ENCODE measurements at regions not wholly inside any gene's neighbourhood (a gene's known extent, or its start where the extent isn't known, plus 50 kb on each side); places are given as distances from the start of the nearest gene placed in this dataset.

DNA sequence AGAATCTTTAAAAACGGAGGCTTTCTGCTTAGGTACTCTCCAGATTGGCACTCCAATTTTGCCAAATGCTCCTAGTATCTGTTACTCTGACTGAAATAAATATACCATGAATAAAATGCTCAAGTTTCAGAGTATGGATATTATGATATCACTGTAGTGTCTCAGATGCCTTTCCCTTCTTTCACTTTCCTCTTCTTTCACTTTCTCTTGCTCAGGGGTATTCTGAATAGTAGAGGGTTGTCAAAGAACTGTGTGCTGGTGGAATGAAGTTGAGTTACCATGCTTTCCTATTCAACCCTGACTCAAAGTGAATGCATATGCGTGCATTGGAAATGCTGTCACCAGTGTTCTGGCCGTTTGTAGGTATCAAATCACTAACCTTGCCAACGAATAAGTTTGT lies 1015.2 kb upstream of the FANCL start:
- Histone ChIP-seq H3K9me3 (no peaks in the 10 kb centered on the region), H3K4me3 (ENCODE audit: low read depth, low read length) (no peak overlapping the region), H3K4me1 (no peaks in the 10 kb centered on the region), H3K36me3 (no peaks in the 10 kb centered on the region), H3K27me3 (no peaks in the 10 kb centered on the region)
- TF ChIP-seq, protein P1, sequence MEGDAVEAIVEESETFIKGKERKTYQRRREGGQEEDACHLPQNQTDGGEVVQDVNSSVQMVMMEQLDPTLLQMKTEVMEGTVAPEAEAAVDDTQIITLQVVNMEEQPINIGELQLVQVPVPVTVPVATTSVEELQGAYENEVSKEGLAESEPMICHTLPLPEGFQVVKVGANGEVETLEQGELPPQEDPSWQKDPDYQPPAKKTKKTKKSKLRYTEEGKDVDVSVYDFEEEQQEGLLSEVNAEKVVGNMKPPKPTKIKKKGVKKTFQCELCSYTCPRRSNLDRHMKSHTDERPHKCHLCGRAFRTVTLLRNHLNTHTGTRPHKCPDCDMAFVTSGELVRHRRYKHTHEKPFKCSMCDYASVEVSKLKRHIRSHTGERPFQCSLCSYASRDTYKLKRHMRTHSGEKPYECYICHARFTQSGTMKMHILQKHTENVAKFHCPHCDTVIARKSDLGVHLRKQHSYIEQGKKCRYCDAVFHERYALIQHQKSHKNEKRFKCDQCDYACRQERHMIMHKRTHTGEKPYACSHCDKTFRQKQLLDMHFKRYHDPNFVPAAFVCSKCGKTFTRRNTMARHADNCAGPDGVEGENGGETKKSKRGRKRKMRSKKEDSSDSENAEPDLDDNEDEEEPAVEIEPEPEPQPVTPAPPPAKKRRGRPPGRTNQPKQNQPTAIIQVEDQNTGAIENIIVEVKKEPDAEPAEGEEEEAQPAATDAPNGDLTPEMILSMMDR (IDR thresholded peaks at IDR 0.05; ENCODE audit: low read depth, low read length) = no peak
- DNase-seq = no peak

DNA sequence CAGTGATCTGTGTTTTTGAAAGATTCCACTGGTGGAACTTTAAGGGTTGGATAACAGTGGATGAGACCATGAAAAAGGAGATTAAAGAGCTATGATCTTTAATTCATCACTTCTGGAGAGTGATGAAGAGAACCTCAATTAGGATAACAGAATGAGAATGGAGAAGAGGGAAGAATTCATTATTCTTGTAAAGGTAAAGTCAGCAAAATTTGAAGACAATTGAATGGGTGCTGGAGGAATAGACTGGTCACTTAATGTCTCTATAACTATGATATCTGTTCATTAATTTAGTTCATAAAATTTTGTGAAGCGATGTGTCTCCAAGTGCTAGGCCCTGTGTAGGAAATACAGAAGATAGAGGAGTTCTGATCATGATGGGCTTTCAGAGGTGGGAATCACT lies 1013.2 kb upstream of the FANCL start:
- Histone ChIP-seq H3K36me3 (no peaks in the 10 kb centered on the region), H3K9me3 (no peaks in the 10 kb centered on the region), H3K4me3 (ENCODE audit: low read depth, low read length) (no peak overlapping the region), H3K27me3 (no peaks in the 10 kb centered on the region), H3K4me1 (no peaks in the 10 kb centered on the region)
- no peak for DNase-seq
- TF ChIP-seq, protein P1 (IDR thresholded peaks at IDR 0.05; ENCODE audit: low read depth, low read length) = no peak

DNA sequence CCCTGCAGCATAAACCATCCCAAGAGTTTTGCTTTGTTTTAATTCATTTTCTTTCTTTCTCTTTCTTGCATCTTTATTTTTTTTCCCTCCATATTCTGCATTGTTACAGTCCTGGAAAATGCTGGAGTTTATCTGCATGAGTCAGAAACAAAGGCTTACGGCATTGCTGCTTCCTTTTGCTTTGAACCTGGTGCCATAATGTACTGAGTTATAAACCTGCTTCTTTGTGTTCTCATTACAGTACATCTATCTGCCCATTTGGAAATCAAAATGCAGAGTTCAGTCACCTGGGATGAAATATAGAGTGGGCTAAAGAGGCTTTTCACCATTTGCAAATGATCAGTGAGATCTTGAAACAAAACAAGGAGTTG lies 1009.2 kb upstream of the FANCL start:
- TF ChIP-seq, protein P1 (IDR thresholded peaks at IDR 0.05; ENCODE audit: low read depth, low read length) = no peak
- Histone ChIP-seq H3K9me3 (no peaks in the 10 kb centered on the region), H3K4me1 (no peaks in the 10 kb centered on the region), H3K4me3 (ENCODE audit: low read depth, low read length) (no peak overlapping the region), H3K36me3 (no peaks in the 10 kb centered on the region), H3K27me3 (no peaks in the 10 kb centered on the region)
- DNase-seq = no peak

DNA sequence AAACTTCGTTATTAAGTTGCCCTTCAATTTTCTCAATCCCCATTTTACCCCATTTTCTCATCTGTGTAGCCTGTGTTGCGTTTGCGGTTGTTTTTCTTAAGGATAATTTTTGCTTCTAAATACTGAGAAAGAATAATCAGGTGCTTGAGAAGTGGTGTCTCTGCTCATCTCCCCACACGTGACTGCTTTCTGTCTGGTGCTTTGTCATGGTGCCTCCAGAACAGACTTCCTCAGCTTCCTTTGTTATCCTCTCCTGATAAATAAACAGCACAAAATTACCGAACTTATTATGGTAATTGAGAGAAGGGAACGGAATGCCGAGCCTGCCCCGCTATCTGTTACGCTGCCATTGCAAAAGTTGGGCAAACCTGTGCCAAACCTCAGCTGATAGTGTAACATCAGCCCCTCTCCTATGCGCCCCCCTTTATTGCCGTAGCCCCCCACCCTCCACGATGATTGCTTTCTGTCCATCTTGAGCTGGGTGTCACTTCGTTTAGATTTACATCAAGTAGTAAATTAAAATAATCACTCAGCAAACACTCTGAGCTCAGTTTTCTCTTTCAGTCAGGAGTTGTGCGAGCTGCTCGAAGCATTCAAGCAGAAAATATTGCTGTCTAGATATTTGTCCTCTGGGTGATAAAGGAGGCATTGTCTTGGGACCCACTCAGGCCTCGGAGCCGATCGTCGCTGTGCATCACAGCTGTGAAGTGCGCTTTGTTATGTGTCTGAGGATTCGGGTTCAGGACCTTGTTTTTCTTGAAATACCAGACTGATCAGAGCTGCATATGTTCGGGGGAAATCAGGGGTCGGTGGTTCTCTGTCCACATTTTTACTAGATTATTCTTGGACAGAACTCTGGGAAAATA lies 1008.5 kb upstream of the FANCL start:
- H3K4me1 ChIP-seq = no peaks in the 10 kb centered on the region
- H3K4me3 ChIP-seq (ENCODE audit: low read depth, low read length) = no peak overlapping the region
- no peaks in the 10 kb centered on the region for H3K27me3 ChIP-seq
- H3K9me3 ChIP-seq = no peaks in the 10 kb centered on the region
- TF ChIP-seq, protein P1 (IDR thresholded peaks at IDR 0.05; ENCODE audit: low read depth, low read length) = no peak
- no peak for DNase-seq
- no peaks in the 10 kb centered on the region for H3K36me3 ChIP-seq

DNA sequence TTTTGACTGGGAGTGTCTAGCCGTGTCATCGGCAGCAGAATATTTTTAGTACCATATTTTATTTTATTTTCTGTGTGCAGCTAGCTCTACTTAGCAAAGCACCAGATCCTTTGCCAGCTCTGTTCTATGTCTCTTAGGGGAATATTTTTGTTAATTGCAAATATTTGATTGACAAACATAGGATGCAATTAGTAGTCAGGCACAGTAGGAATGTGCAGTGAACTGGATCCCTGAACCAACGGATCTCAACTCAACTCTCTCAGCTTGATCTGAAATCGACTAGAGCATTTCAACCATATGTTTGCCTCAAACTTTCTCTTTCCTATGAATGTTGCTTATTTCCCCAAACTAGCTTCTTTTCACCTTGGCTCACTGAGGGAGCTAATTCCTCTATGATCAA lies 998.0 kb upstream of the FANCL start:
- DNase-seq = no peak
- H3K27me3 ChIP-seq = no peaks in the 10 kb centered on the region
- H3K9me3 ChIP-seq = no peaks in the 10 kb centered on the region
- no peaks in the 10 kb centered on the region for H3K36me3 ChIP-seq
- no peaks in the 10 kb centered on the region for H3K4me1 ChIP-seq
- TF ChIP-seq, protein P1 (IDR thresholded peaks at IDR 0.05; ENCODE audit: low read depth, low read length) = no peak
- H3K4me3 ChIP-seq (ENCODE audit: low read depth, low read length) = no peak overlapping the region

DNA sequence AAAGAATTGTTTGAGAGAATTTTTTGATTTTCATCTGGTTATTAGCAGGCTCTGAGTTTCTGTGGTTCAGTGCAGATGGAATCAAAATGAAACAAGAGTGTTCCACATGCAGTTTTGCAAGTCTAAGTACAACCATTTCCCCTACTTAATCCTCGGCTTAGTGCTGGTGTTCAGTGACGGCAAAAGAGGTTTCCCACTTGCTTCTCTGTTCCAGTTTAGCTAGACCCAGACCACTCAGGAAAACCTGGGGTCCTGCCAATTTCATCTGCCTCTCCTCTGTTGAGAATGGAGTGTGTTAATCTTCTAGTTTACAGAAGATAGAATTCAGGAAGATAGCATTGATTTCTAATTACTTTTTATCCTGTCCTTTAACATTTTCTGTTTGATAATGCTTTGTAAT lies 996.2 kb upstream of the FANCL start:
- TF ChIP-seq, protein P1 (IDR thresholded peaks at IDR 0.05; ENCODE audit: low read depth, low read length) = no peak
- no peaks in the 10 kb centered on the region for H3K36me3 ChIP-seq
- DNase-seq = no peak
- no peaks in the 10 kb centered on the region for H3K27me3 ChIP-seq
- H3K4me1 ChIP-seq = no peaks in the 10 kb centered on the region
- no peak overlapping the region for H3K4me3 ChIP-seq (ENCODE audit: low read depth, low read length)
- no peaks in the 10 kb centered on the region for H3K9me3 ChIP-seq

Measured in BE2C (cell line).